Gastroesophageal sphincter (tissue), 3 donors: ENCODE measurements at regions not wholly inside any gene's neighbourhood (a gene's known extent, or its start where the extent isn't known, plus 50 kb on each side); places are given as distances from the start of the nearest gene placed in this dataset.

Source experiments
- CTCF ChIP-seq, 4 experiments: fragments of 200-600 bp in 2 of 4; fragments of 450-650 bp in 2 of 4; sonication (generic) in 1 of 4; IDR thresholded peaks; one replicate each; pipeline ENCODE4 v1.5.1; 2017 to 2019; ENCODE audit warnings: antibody characterized with exemption in 4 of 4, mild to moderate bottlenecking in 2 of 4, moderate library complexity in 2 of 4
- POLR2A ChIP-seq, 2 donors: fragments of 450-650 bp; IDR thresholded peaks; one replicate each; pipeline ENCODE4 v1.6.1; 2017; ENCODE audit warnings: antibody characterized with exemption in 2 of 2, mild to moderate bottlenecking in 2 of 2, moderate library complexity in 1 of 2

- TF ChIP-seq CTCF (IDR thresholded peaks at IDR 0.05): no peak
- no peak for TF ChIP-seq POLR2A (IDR thresholded peaks at IDR 0.05)
These were observed 209.2 kb upstream of the MAP3K1 start for GRCh38 chr5:56606192-56606591.
